ENCODE measurements at regions not wholly inside any gene's neighbourhood (a gene's known extent, or its start where the extent isn't known, plus 50 kb on each side); places are given as distances from the start of the nearest gene placed in this dataset.

GRCh38 chr3:106392915-106393314 is 524.1 kb upstream of the CBLB start:
- no peaks in the 10 kb centered on the region for H3K9me3 ChIP-seq
- no peaks in the 10 kb centered on the region for H3K36me3 ChIP-seq (replicated peaks in 1 of 2; ENCODE audit: control insufficient read depth in 1 of 2, insufficient read depth in 2 of 2, low read length in 1 of 2)
- no peaks in the 10 kb centered on the region for H3K79me2 ChIP-seq (ENCODE audit: insufficient read depth)
- H3K27ac ChIP-seq (ENCODE audit: low read depth in 2 of 2, low read length in 1 of 2) = no peak overlapping the region
- ChIA-PET CTCF (interaction anchor here (1.1 kb wide), 1 partner anchor 11 kb away, joined by 3 read pairs; no protein-coding TSS in a partner anchor), POLR2A (no interaction called here)
- DNase-seq = no peak
- no peaks in the 10 kb centered on the region for H3K27me3 ChIP-seq (ENCODE audit: insufficient read depth)
- TF ChIP-seq FOXM1 (IDR thresholded peaks at IDR 0.05; ENCODE audit: low read depth) = no peak
- TF ChIP-seq CHD2 (IDR thresholded peaks at IDR 0.05; ENCODE audit: low read length, partially characterized antibody) = no peak
- peak; percentile 37; the same call in 1 of the 2 replicates for TF ChIP-seq PBX3 (IDR thresholded peaks at IDR 0.05)
- TF ChIP-seq MAX (IDR thresholded peaks at IDR 0.05; ENCODE audit: low read depth) = no peak
- TF ChIP-seq TCF12 (IDR thresholded peaks at IDR 0.05) = 0 out of 2 replicates have a peak, but pooled peaks have one; percentile 8
- TF ChIP-seq RXRA (IDR thresholded peaks at IDR 0.05; ENCODE audit: borderline replicate concordance, low read depth) = no peak
- no peaks in the 10 kb centered on the region; the same call in 1 of the 2 replicates for H3K9me2 ChIP-seq
- WGBS (ENCODE audit: low lambda C conversion rate) = 57% methylated on average over 1 of the region's 1 CpG
- H3F3A ChIP-seq (replicated peaks; ENCODE audit: insufficient read depth) = no peaks in the 10 kb centered on the region
- no peak overlapping the region for H2AFZ ChIP-seq (ENCODE audit: low read depth)
- H4K20me1 ChIP-seq (ENCODE audit: insufficient read depth) = no peaks in the 10 kb centered on the region
- H3K4me2 ChIP-seq = no peak overlapping the region
- H3K9ac ChIP-seq = no peak overlapping the region
- no peaks in the 10 kb centered on the region for H3K4me1 ChIP-seq (ENCODE audit: control insufficient read depth in 1 of 2, insufficient read depth in 2 of 2, low read depth in 1 of 2, low read length in 1 of 2)
- H3K4me3 ChIP-seq (ENCODE audit: low read depth in 2 of 2, low read length in 1 of 2) = no peak overlapping the region

GRCh38 chr3:106397006-106397405 is 528.2 kb upstream of the CBLB start:
- no peak overlapping the region for H3K4me3 ChIP-seq (ENCODE audit: low read depth in 2 of 2, low read length in 1 of 2)
- H3K4me1 ChIP-seq (ENCODE audit: control insufficient read depth in 1 of 2, insufficient read depth in 2 of 2, low read depth in 1 of 2, low read length in 1 of 2) = peaks cover 0 to 5% of the 10 kb centered on the region in 2 experiments; a peak in 2 of 4 replicates
- H3F3A ChIP-seq (replicated peaks; ENCODE audit: insufficient read depth) = no peaks in the 10 kb centered on the region
- no peaks in the 10 kb centered on the region for H3K36me3 ChIP-seq (replicated peaks in 1 of 2; ENCODE audit: control insufficient read depth in 1 of 2, insufficient read depth in 2 of 2, low read length in 1 of 2)
- CTCF ChIA-PET = interaction anchor here (0.6 kb wide), 1 partner anchor 29 kb away, joined by 3 read pairs; no protein-coding TSS in a partner anchor
- H3K9me2 ChIP-seq = no peaks in the 10 kb centered on the region; the same call in 1 of the 2 replicates
- H3K27ac ChIP-seq (ENCODE audit: low read depth in 2 of 2, low read length in 1 of 2) = no peak overlapping the region
- no peak overlapping the region for H3K9ac ChIP-seq
- TF ChIP-seq ZBTB33 (IDR thresholded peaks at IDR 0.05; ENCODE audit: borderline replicate concordance, low read depth) = no peak
- TF ChIP-seq PBX3 (IDR thresholded peaks at IDR 0.05) = no peak
- no peak for TF ChIP-seq NRF1 (IDR thresholded peaks at IDR 0.05; ENCODE audit: low read depth, low read length)
- TF ChIP-seq SIN3A (IDR thresholded peaks at IDR 0.05; ENCODE audit: borderline replicate concordance, low read depth, low read length) = no peak
- no peak for TF ChIP-seq RCOR1 (IDR thresholded peaks at IDR 0.05; ENCODE audit: low read length)
- TF ChIP-seq FOSL2 (IDR thresholded peaks at IDR 0.05; ENCODE audit: borderline replicate concordance, low read depth) = no peak
- no peak for TF ChIP-seq REST (IDR thresholded peaks at IDR 0.05; ENCODE audit: low read depth, low read length)
- TF ChIP-seq FOXM1 (IDR thresholded peaks at IDR 0.05; ENCODE audit: low read depth) = no peak
- no peak for TF ChIP-seq POLR2AphosphoS5 (IDR thresholded peaks at IDR 0.05; ENCODE audit: low read depth, low read length)
- H3K4me2 ChIP-seq = no peak overlapping the region
- H3K9me3 ChIP-seq = no peaks in the 10 kb centered on the region
- H2AFZ ChIP-seq (ENCODE audit: low read depth) = no peak overlapping the region
- no peaks in the 10 kb centered on the region for H3K27me3 ChIP-seq (ENCODE audit: insufficient read depth)
- POLR2A ChIA-PET = no interaction called here
- no peak for DNase-seq
- H4K20me1 ChIP-seq (ENCODE audit: insufficient read depth) = no peaks in the 10 kb centered on the region
- H3K79me2 ChIP-seq (ENCODE audit: insufficient read depth) = no peaks in the 10 kb centered on the region
- WGBS (ENCODE audit: low lambda C conversion rate) = 77% methylated on average over 2 of the region's 2 CpGs

Measured in SK-N-SH (cell line).